Subcutaneous abdominal adipose tissue (tissue), 5 donors: ENCODE measurements at regions not wholly inside any gene's neighbourhood (a gene's known extent, or its start where the extent isn't known, plus 50 kb on each side); places are given as distances from the start of the nearest gene placed in this dataset.

Experiments
- H3K27ac ChIP-seq: one replicate; pipeline ENCODE4 v1.7.0; 2013; ENCODE audit warnings: low read depth, mild to moderate bottlenecking, inconsistent platforms, low read length, moderate library complexity
- H3K27me3 ChIP-seq, 5 donors: one replicate each; pipeline ENCODE4 v1.7.0; 2013; ENCODE audit warnings: low read length in 5 of 5, inconsistent platforms in 1 of 5; ENCODE audit not compliant: control insufficient read depth in 5 of 5, insufficient read depth in 4 of 5
- H3K36me3 ChIP-seq, 5 donors: one replicate each; pipeline ENCODE4 v1.7.0; 2013; ENCODE audit warnings: low read length in 5 of 5; ENCODE audit not compliant: control insufficient read depth in 5 of 5, insufficient read depth in 5 of 5
- H3K4me1 ChIP-seq, 5 donors: one replicate each; pipeline ENCODE4 v1.7.0; 2013; ENCODE audit warnings: low read length in 5 of 5, mild to moderate bottlenecking in 3 of 5, moderate library complexity in 1 of 5; ENCODE audit not compliant: control insufficient read depth in 5 of 5, insufficient read depth in 5 of 5
- H3K4me3 ChIP-seq, 5 donors: one replicate each; pipeline ENCODE4 v1.7.0; 2013; ENCODE audit warnings: low read length in 5 of 5, low read depth in 1 of 5
- H3K9ac ChIP-seq, 5 donors: one replicate each; pipeline ENCODE4 v1.7.0; 2013; ENCODE audit warnings: low read length in 5 of 5, mild to moderate bottlenecking in 4 of 5, moderate library complexity in 3 of 5
- H3K9me3 ChIP-seq, 5 donors: one replicate each; pipeline ENCODE4 v1.7.0; 2013; ENCODE audit warnings: low read length in 5 of 5; ENCODE audit not compliant: control insufficient read depth in 5 of 5
- donor health status: healthy.
- donor health status: healthy.
- donor health status: healthy.
- donor health status: healthy.
- donor health status: healthy.

GRCh38 chr13:37357548-37357947 is 241.0 kb downstream of the POSTN start:
- Histone ChIP-seq H3K4me1 (no peaks in the 10 kb centered on the region), H3K9me3 (no peaks in the 10 kb centered on the region), H3K27me3 (no peaks in the 10 kb centered on the region)

GRCh38 chr13:37353911-37354310 is 244.7 kb downstream of the POSTN start:
- no peak overlapping the region for H3K4me3 ChIP-seq
- H3K27ac ChIP-seq = no peak overlapping the region
- H3K4me1 ChIP-seq = no peaks in the 10 kb centered on the region
- H3K9me3 ChIP-seq = no peaks in the 10 kb centered on the region
- no peaks in the 10 kb centered on the region for H3K27me3 ChIP-seq
- H3K9ac ChIP-seq = no peak overlapping the region
- H3K36me3 ChIP-seq = no peaks in the 10 kb centered on the region

More at GRCh38 chr13:37357548-37357947, 241.0 kb downstream of the POSTN start:
- Histone ChIP-seq H3K4me3 (no peak overlapping the region), H3K36me3 (no peaks in the 10 kb centered on the region), H3K9ac (no peak overlapping the region), H3K27ac (no peak overlapping the region)

GRCh38 chr13:37351211-37351610 is 245.7 kb upstream of the CSNK1A1L start:
- no peaks in the 10 kb centered on the region for H3K36me3 ChIP-seq

GRCh38 chr13:37349916-37350315 is 244.5 kb upstream of the CSNK1A1L start:
- no peak overlapping the region for H3K4me3 ChIP-seq
- no peak overlapping the region for H3K27ac ChIP-seq
- H3K9ac ChIP-seq = no peak overlapping the region
- H3K4me1 ChIP-seq = no peaks in the 10 kb centered on the region
- H3K27me3 ChIP-seq = no peaks in the 10 kb centered on the region
- no peaks in the 10 kb centered on the region for H3K9me3 ChIP-seq
- H3K36me3 ChIP-seq = no peaks in the 10 kb centered on the region

More at GRCh38 chr13:37351211-37351610, 245.7 kb upstream of the CSNK1A1L start:
- Histone ChIP-seq H3K27ac (no peak overlapping the region), H3K4me1 (no peaks in the 10 kb centered on the region), H3K9me3 (no peaks in the 10 kb centered on the region), H3K9ac (no peak overlapping the region), H3K4me3 (no peak overlapping the region), H3K27me3 (no peaks in the 10 kb centered on the region)

GRCh38 chr13:37348916-37349643 is 243.6 kb upstream of the CSNK1A1L start:
- Histone ChIP-seq H3K4me1 (peaks cover 0 to 4% (median 3%) of the 10 kb centered on the region in 5 donors), H3K27me3 (no peaks in the 10 kb centered on the region), H3K9ac (no peak overlapping the region), H3K4me3 (no peak overlapping the region), H3K27ac (no peak overlapping the region), H3K9me3 (no peaks in the 10 kb centered on the region), H3K36me3 (no peaks in the 10 kb centered on the region)

GRCh38 chr13:37345869-37346268 is 240.4 kb upstream of the CSNK1A1L start:
- H3K27ac ChIP-seq = no peak overlapping the region
- no peaks in the 10 kb centered on the region for H3K27me3 ChIP-seq
- H3K9ac ChIP-seq = no peak overlapping the region
- no peaks in the 10 kb centered on the region for H3K9me3 ChIP-seq
- H3K4me1 ChIP-seq = peaks cover 0 to 8% (median 7%) of the 10 kb centered on the region in 5 donors
- H3K36me3 ChIP-seq = no peaks in the 10 kb centered on the region
- H3K4me3 ChIP-seq = no peak overlapping the region

- Histone ChIP-seq H3K9ac (no peak overlapping the region), H3K27me3 (no peaks in the 10 kb centered on the region), H3K4me1 (peaks cover 0 to 8% (median 7%) of the 10 kb centered on the region in 5 donors), H3K4me3 (no peak overlapping the region), H3K36me3 (no peaks in the 10 kb centered on the region), H3K9me3 (no peaks in the 10 kb centered on the region), H3K27ac (no peak overlapping the region)
Measured at GRCh38 chr13:37345391-37345790, 239.9 kb upstream of the CSNK1A1L start.

GRCh38 chr13:37344056-37344455 is 238.6 kb upstream of the CSNK1A1L start:
- Histone ChIP-seq H3K27ac (no peak overlapping the region), H3K9ac (no peak overlapping the region), H3K9me3 (no peaks in the 10 kb centered on the region), H3K36me3 (no peaks in the 10 kb centered on the region), H3K4me1 (peaks cover 0 to 8% (median 7%) of the 10 kb centered on the region in 5 donors), H3K27me3 (no peaks in the 10 kb centered on the region), H3K4me3 (no peak overlapping the region)

- Histone ChIP-seq H3K9me3 (no peaks in the 10 kb centered on the region), H3K4me1 (peaks cover 0 to 11% (median 8%) of the 10 kb centered on the region in 5 donors), H3K36me3 (no peaks in the 10 kb centered on the region), H3K4me3 (no peak overlapping the region), H3K27me3 (no peaks in the 10 kb centered on the region), H3K27ac (no peak overlapping the region), H3K9ac (no peak overlapping the region)
Measured at GRCh38 chr13:37342205-37342604, 236.7 kb upstream of the CSNK1A1L start.

GRCh38 chr13:37340901-37341670 is 235.6 kb upstream of the CSNK1A1L start:
- H3K9ac ChIP-seq = no peak overlapping the region
- no peaks in the 10 kb centered on the region for H3K9me3 ChIP-seq
- H3K27me3 ChIP-seq = no peaks in the 10 kb centered on the region
- H3K27ac ChIP-seq = no peak overlapping the region
- peaks cover 0 to 11% (median 8%) of the 10 kb centered on the region in 5 donors for H3K4me1 ChIP-seq
- H3K36me3 ChIP-seq = no peaks in the 10 kb centered on the region
- H3K4me3 ChIP-seq = no peak overlapping the region
